OCI-LY1 (cell line): ENCODE measurements at regions not wholly inside any gene's neighbourhood (a gene's known extent, or its start where the extent isn't known, plus 50 kb on each side); places are given as distances from the start of the nearest gene placed in this dataset.

Experiments
- H2AFZ ChIP-seq: fragments of 200-600 bp; sonication (generic), shearing (Covaris generic); 2 replicates; pipeline ENCODE4 v1.6.0; 2014; ENCODE audit warnings: antibody characterized with exemption, mild to moderate bottlenecking, low read length
- H3F3A ChIP-seq: fragments of 200-600 bp; sonication (generic), shearing (Covaris generic); 2 replicates; pipeline ENCODE4 v1.6.0; 2014; ENCODE audit warnings: mild to moderate bottlenecking, antibody characterized with exemption, low read length, moderate library complexity; ENCODE audit not compliant: insufficient read depth
- H3K27ac ChIP-seq: fragments of 200-600 bp; sonication (generic); 2 replicates; pipeline ENCODE4 v1.5.1; 2014; ENCODE audit warnings: low read length, mixed run types, mild to moderate bottlenecking, low read depth; ENCODE audit not compliant: poor library complexity, severe bottlenecking
- H3K27me3 ChIP-seq: fragments of 200-600 bp; sonication (generic); 2 replicates; pipeline ENCODE4 v1.6.0; 2014; ENCODE audit warnings: antibody characterized with exemption, mild to moderate bottlenecking, low read length, moderate library complexity; ENCODE audit not compliant: insufficient read depth
- H3K36me3 ChIP-seq: fragments of 200-600 bp; sonication (generic); 2 replicates; pipeline ENCODE4 v1.6.1; 2014; ENCODE audit warnings: mild to moderate bottlenecking, antibody characterized with exemption, low read length, moderate library complexity, mixed read lengths; ENCODE audit not compliant: insufficient read depth
- H3K4me1 ChIP-seq: fragments of 200-600 bp; sonication (generic); 2 replicates; pipeline ENCODE4 v1.5.1; 2014; ENCODE audit warnings: mild to moderate bottlenecking, low read length, moderate library complexity; ENCODE audit not compliant: insufficient read depth, severe bottlenecking
- H3K4me2 ChIP-seq: fragments of 200-600 bp; sonication (generic), shearing (Covaris generic); 2 replicates; pipeline ENCODE4 v1.6.1; 2014; ENCODE audit warnings: low read length
- H3K4me3 ChIP-seq: fragments of 200-600 bp; sonication (generic); 2 replicates; pipeline ENCODE4 v1.5.1; 2014; ENCODE audit warnings: low read length, low read depth, mild to moderate bottlenecking, mixed read lengths; ENCODE audit not compliant: poor library complexity, severe bottlenecking
- H3K79me2 ChIP-seq: fragments of 200-600 bp; shearing (Covaris generic); 2 replicates; pipeline ENCODE4 v1.6.1; 2016; ENCODE audit warnings: mixed run types, low read length, mixed read lengths; ENCODE audit not compliant: insufficient read depth
- H3K9ac ChIP-seq: fragments of 200-600 bp; sonication (generic), shearing (Covaris generic); 2 replicates; pipeline ENCODE4 v1.6.1; 2014; ENCODE audit warnings: mild to moderate bottlenecking, low read length, mixed read lengths
- H3K9me2 ChIP-seq: fragments of 200-600 bp; sonication (generic), shearing (Covaris generic); 2 replicates; pipeline ENCODE4 v1.6.1; 2014; ENCODE audit warnings: low read depth, mild to moderate bottlenecking, low read length, mixed read lengths
- H3K9me3 ChIP-seq: fragments of 200-600 bp; shearing (Covaris generic); 2 replicates; pipeline ENCODE4 v1.6.1; 2014; ENCODE audit warnings: low read length, mixed read lengths
- H4K20me1 ChIP-seq: fragments of 200-600 bp; sonication (generic), shearing (Covaris generic); 2 replicates; pipeline ENCODE4 v1.6.0; 2016; ENCODE audit warnings: mild to moderate bottlenecking, low read length; ENCODE audit not compliant: insufficient read depth
- CTCF ChIP-seq: fragments of 200-600 bp; sonication (generic), shearing (Covaris generic); IDR thresholded peaks from 2 replicates; pipeline ENCODE4 v1.5.1; 2017; ENCODE audit warnings: mild to moderate bottlenecking, antibody characterized with exemption, low read length, moderate library complexity, mixed read lengths
- EZH2 ChIP-seq: fragments of 200-600 bp; sonication (generic), shearing (Covaris generic); IDR thresholded peaks from 2 replicates; pipeline ENCODE4 v1.8.0; 2017; ENCODE audit warnings: borderline replicate concordance, mixed run types, mild to moderate bottlenecking, antibody characterized with exemption, low read length, moderate library complexity, mixed read lengths

- TF ChIP-seq CTCF = no peak
- no peak for TF ChIP-seq EZH2
- Histone ChIP-seq H3K9me2 (no peaks in the 10 kb centered on the region), H4K20me1 (no peaks in the 10 kb centered on the region), H2AFZ (no peak overlapping the region), H3K79me2 (no peaks in the 10 kb centered on the region), H3K4me3 (no peak overlapping the region), H3K4me1 (no peaks in the 10 kb centered on the region), H3F3A (no peaks in the 10 kb centered on the region), H3K9ac (no peak overlapping the region), H3K36me3 (no peaks in the 10 kb centered on the region), H3K9me3 (no peaks in the 10 kb centered on the region), H3K27ac (no peak overlapping the region), H3K4me2 (no peak overlapping the region), H3K27me3 (0 out of 2 replicates have a peak, but pooled peaks cover 3% of the 10 kb centered on the region)
Observed at GRCh38 chr4:153933915-153934687, 145.2 kb upstream of the SFRP2 start.

DNA sequence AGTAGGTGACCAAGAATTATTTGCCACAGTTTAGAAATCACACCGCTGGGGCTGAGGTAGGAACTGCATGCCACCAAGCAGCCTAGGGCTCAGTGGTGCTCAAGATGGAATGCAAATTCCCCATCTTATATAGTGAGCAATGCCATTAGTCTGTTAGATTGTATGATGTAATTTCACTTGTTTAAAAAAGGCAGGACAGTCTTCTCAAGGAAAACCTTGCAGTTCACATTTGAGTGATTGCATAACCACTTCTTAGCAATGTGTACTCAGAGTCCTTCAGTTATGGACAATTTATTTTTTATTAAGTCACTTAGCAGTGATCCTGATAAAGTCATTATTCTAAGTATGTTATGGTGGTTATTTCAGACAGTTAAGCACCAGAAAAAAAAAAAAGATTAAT, 142.9 kb upstream of the SFRP2 start:
- H3K79me2 ChIP-seq = no peaks in the 10 kb centered on the region
- 0 out of 2 replicates have a peak, but pooled peaks cover 3% of the 10 kb centered on the region for H3K27me3 ChIP-seq
- no peaks in the 10 kb centered on the region for H3K9me3 ChIP-seq
- no peaks in the 10 kb centered on the region for H4K20me1 ChIP-seq
- no peaks in the 10 kb centered on the region for H3F3A ChIP-seq
- H3K27ac ChIP-seq = no peak overlapping the region
- H3K4me3 ChIP-seq = no peak overlapping the region
- no peaks in the 10 kb centered on the region for H3K36me3 ChIP-seq
- no peaks in the 10 kb centered on the region for H3K9me2 ChIP-seq
- no peaks in the 10 kb centered on the region for H3K4me1 ChIP-seq
- no peak overlapping the region for H3K4me2 ChIP-seq
- no peak overlapping the region for H2AFZ ChIP-seq
- TF ChIP-seq EZH2 (no peak), CTCF (no peak)
- H3K9ac ChIP-seq = no peak overlapping the region

DNA sequence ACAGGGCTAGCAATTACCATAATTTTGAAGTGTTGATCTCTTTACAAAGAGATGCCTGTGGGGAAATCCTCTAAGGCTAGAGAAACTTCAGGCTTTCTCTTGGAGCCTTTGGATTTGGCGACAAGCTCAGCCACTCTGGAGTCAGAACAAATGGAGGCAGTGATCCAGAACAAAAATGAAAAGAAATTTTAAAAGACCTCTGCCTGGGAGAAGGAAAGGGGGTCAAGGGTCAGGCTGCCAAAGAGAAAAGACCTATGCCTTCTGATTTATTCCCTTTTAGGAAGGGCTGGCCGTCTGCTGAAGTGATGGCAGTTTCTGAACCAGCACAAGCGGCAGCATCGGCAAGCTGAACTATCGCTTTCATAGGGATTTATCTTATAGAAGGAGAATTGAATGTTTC, 140.8 kb upstream of the SFRP2 start:
- no peaks in the 10 kb centered on the region for H3K36me3 ChIP-seq
- H3K4me2 ChIP-seq = no peak overlapping the region
- no peaks in the 10 kb centered on the region for H3F3A ChIP-seq
- H3K9me2 ChIP-seq = no peaks in the 10 kb centered on the region
- H4K20me1 ChIP-seq = no peaks in the 10 kb centered on the region
- H2AFZ ChIP-seq = no peak overlapping the region
- no peak for TF ChIP-seq CTCF
- no peak overlapping the region for H3K9ac ChIP-seq
- H3K27me3 ChIP-seq = 0 out of 2 replicates have a peak, but pooled peaks cover 3% of the 10 kb centered on the region
- no peak overlapping the region for H3K4me3 ChIP-seq
- H3K79me2 ChIP-seq = no peaks in the 10 kb centered on the region
- no peaks in the 10 kb centered on the region for H3K9me3 ChIP-seq
- H3K4me1 ChIP-seq = no peaks in the 10 kb centered on the region
- no peak overlapping the region for H3K27ac ChIP-seq
